Stimulated activated CD4-positive, alpha-beta T cell treated with anti-CD3 and anti-CD28 coated beads, Interleukin-2, amount 100 ng/mL, for 48 hours (primary cell): ENCODE measurements at regions not wholly inside any gene's neighbourhood (a gene's known extent, or its start where the extent isn't known, plus 50 kb on each side); places are given as distances from the start of the nearest gene placed in this dataset.

ENCODE experiments used
- DNase-seq, 2 donors: peaks; one replicate each; pipeline ENCODE4 v3.0.0-alpha.2; 2020

DNA sequence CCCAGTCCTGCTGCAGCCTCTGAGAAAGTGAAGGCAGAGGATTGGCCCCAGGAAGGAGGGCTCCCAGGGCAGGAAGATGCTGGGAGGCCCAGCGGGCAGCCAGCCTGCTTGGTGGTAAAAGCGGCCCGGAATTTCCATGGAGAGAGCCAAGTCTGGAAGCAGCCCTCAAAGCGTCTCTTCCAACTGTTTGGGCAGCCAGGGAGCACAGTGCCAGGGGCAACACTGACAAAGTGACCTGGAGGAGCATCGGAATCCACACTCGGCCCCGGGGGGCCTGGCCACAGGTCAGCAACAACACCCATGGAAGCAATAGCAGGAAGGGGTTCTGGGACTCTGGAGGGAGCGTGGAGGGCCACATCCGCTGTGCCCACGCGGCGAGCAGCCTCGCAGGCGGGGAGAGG is 63.2 kb upstream of the FGFR2 start:
- DNase-seq, result no peak

DNA sequence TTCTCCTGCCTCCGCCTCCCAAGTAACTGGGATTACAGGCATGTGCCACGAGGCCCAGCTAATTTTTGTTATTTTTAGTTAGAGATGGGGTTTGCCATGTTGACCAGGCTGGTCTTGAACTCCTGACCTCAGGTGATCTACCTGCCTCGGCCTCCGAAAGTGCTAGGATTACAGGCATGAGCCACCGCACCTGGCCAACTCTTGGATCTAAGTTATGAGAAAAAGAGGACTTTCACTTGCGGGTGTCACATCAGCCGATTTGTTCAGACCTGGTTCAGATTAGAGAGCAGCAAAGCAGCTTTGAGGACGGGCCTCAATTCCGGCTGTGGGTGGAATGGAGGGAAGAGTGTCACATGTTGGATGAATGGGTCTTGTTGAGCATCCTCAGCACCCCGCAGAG is 61.0 kb upstream of the FGFR2 start:
- DNase-seq, result no peak

DNA sequence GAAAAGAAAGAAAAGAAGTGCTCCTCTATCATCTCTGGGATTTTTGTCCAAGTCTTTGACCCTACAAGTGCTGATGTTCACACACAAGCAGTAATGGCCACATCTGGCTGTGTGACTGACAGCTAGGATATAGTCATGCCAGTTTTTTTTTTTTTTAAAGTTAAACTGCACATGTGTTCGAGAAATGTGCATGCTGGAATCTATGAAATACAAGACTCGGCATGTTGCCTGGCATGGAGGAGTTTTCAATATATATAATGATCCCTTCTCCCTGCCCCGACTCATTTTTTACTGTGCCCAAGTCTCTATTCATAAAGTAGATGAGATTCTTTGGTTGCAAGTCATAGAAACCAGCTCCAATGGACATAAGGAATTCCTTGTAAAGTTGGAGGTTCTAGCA is 60.4 kb upstream of the FGFR2 start:
- no peak for DNase-seq

DNA sequence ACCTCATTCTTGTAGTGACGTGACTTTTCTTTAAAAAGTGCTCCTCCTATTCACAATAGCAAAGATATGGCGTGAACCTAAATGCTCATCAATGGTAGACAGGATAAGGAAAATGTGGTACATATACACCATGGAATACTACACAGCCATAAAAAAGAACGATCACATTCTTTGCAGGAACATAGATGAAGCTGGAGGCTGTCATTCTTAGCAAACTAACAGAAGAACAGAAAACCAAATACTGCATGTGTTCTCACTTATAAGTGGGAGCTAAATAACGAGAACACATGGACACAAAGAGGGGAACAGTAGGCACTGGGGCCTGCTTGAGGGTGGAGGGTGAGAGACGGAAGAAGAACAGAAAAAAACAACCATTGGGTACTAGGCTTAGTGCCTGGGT is 59.9 kb upstream of the FGFR2 start:
- no peak for DNase-seq

DNA sequence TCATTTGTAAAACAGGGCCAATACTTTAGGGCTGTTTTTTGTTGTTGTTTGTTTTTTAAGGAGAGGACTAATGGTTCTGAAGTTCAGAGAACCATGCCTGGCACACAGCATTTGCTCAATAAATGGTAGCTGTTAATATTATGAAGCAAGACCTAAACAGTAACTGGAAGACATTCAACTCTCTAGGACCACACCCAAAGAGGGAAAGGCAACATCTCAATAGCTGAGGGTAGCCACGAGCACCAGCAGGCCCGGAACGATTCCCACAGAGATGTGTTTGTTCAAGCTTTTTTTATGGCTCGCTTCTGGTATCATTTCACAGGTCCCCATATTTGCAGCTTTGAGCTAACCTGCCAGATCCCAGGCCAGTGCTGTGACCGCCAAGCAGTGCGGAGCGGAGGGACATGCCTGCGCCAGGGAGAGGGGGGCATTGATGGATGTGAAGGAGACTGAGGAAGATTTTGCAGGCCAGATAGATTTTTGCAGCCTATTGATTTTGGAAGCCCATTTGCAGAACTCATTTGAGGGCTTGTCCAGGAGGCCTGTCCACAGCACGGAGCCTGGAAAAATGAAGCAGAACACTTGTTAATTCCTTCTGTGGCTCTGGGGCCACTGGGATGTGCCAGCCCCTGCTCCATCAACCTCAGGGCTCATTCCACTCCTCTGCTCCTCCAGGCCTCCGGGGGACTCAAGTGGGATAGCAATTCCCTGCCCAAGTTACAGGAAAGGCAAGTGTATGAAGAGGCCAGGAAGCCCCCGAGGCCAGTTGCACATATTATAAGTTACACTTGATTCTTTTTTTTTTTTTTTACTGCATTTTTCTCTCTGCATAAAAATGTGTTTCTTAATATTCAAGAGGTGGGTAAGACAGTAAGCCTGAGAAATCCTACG is 57.3 kb upstream of the FGFR2 start:
- DNase-seq, result no peak

DNA sequence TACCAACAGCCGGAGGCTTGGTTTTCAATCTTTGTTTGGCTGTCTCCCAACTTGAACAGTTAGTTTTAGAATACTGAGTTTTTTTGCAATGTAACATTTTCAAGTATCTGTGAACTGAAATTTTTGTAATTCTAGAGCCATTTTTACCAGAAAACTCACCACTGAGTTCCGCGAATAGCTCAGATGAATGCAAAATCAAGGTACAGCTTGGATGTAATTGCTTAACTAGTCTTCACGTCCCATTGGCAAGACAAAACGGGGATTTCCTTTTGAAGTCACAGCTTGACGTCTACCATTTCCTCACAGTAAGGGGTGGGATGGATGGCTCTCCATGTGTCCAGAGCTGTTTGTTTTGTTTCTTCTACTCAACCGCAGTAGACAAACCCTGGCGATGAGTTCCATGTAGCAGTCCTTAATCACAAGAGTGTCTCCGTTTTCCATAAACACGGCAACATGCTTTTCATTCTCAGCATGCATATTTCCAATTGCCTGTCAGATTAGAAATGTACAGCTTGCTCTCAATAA is 55.8 kb upstream of the FGFR2 start:
- no peak for DNase-seq

DNA sequence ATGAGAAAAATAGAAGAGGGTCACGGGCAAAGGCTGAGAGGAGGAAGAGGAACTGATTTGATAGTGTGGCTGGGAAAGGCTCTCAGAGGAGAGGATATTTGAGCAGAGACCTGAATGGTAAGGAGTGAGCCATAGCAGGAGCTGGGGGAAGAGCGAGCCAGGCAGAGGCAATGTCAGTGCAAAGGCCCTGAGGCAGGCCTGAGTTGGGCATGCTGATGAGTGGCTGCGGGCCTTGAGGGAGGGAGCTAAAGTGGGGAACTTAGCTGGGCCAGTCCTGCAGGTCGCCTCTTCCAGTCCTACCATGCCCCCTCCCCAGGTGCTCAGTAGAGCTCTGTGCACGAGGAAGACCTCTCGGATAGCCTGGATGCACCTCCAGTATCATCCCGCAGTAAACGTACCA is 55.4 kb upstream of the FGFR2 start:
- DNase-seq, result no peak

DNA sequence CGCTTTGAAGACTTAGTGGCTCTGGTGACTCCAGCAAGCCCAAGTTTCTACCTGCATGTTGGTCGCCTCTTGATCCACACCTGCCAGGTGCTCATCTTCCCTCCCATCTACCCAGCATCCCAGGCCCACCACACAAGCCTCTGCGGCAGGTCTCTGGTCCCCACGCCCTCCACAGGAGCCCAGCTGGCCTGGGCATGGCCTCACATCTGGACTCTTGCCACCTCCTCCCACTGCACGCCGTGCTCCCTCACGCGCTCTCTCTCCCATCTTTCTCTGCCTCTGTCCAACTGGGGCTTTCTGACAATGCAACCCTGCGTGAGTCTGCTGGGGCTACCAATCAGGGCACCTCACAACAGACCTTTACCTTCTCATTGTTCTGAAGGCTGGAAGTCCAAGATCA is 50.2 kb upstream of the FGFR2 start:
- DNase-seq, result no peak

DNA sequence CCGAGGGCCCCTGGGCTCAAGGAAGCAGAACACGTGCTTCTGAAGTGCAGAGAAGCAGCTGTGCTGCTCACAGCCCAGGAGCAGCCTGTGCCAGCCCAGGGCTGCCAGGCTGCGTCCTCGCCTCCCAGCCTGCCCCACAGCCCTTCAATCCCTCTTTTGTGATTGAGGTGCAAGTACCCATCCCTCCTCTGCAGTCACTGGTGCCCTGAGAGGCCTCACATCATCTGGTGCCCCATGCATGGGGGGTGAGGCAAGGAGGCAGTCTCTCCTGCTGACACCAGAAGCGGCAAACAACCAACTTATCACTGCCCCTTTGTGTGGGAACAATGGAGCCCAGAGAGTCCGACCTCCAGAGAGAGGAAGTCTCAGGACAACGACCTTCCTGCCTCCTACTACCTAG is 49.8 kb upstream of the FGFR2 start:
- DNase-seq, result no peak
